B cell (primary cell): ENCODE measurements at regions not wholly inside any gene's neighbourhood (a gene's known extent, or its start where the extent isn't known, plus 50 kb on each side); places are given as distances from the start of the nearest gene placed in this dataset.
"Not testable (repeated sequence)": the region's sequence is repeated elsewhere in the genome, so short reads cannot be mapped to it uniquely, and the experiment has no call there.

Source experiments
- ATAC-seq: fragments of 200-7000 bp; cut with Tn5 transposase; one replicate; pipeline ENCODE4 v1.10.0; 2021; ENCODE audit warnings: low read depth, mild to moderate bottlenecking, moderate number of reproducible peaks, moderate library complexity
- CTCF ChIA-PET: fragments of 350-600 bp; sonication (Branson Sonifier 250); formaldehyde crosslinking; loops from one replicate; lab custom pipeline; 2021; ENCODE audit warnings: antibody characterized with exemption, inconsistent platforms; lab: Charles Lee
- POLR2A ChIA-PET: fragments of 350-600 bp; sonication (Branson Sonifier 250); formaldehyde crosslinking; loops from one replicate; lab custom pipeline; 2021; ENCODE audit warnings: antibody characterized with exemption; lab: Charles Lee
- DNase-seq: peaks from one replicate; pipeline ENCODE4 v3.0.0; 2013
- H2AFZ ChIP-seq: 2 replicates; pipeline ENCODE4 v1.6.1; 2012; ENCODE audit warnings: mild to moderate bottlenecking, low read depth, low read length; ENCODE audit not compliant: insufficient read depth, poor library complexity, severe bottlenecking
- H3K27ac ChIP-seq, 2 donors: 1 replicate in 1 of 2; 2 replicates in 1 of 2; pipeline ENCODE4 v1.5.1; 2012 to 2013; ENCODE audit warnings: low read length in 2 of 2, mild to moderate bottlenecking in 2 of 2, moderate library complexity in 1 of 2
- H3K27me3 ChIP-seq, 4 experiments: fragments of 200-600 bp in 1 of 4; sonication (generic) in 1 of 4; replicated peaks in 1 of 4; 1 replicate in 2 of 4; 2 replicates in 2 of 4; pipeline versions ENCODE4 v1.6.1 to v1.7.0; 2013 to 2016; ENCODE audit warnings: low read length in 3 of 4, mild to moderate bottlenecking in 2 of 4, mixed read lengths in 1 of 4, moderate library complexity in 1 of 4; ENCODE audit not compliant: insufficient read depth in 4 of 4, control insufficient read depth in 3 of 4; ENCODE audit errors: control extremely low read depth in 1 of 4
- H3K36me3 ChIP-seq, 2 experiments: replicated peaks in 1 of 2; 1 replicate in 1 of 2; 2 replicates in 1 of 2; pipeline versions ENCODE4 v1.6.1 to v1.7.1; 2013; ENCODE audit warnings: low read length in 1 of 2; ENCODE audit not compliant: insufficient read depth in 2 of 2, control insufficient read depth in 1 of 2; ENCODE audit errors: control extremely low read depth in 1 of 2, extremely low read depth in 1 of 2
- H3K4me1 ChIP-seq, 2 donors: fragments of 200-600 bp in 1 of 2; sonication (generic) in 1 of 2; 1 replicate in 1 of 2; 2 replicates in 1 of 2; pipeline versions ENCODE4 v1.5.1 to v1.6.1; 2013 to 2017; ENCODE audit warnings: low read length in 2 of 2; ENCODE audit not compliant: control insufficient read depth in 2 of 2, insufficient read depth in 2 of 2
- H3K4me2 ChIP-seq: replicated peaks from 2 replicates; pipeline ENCODE3; 2012; ENCODE audit warnings: mild to moderate bottlenecking, low read depth, low read length; ENCODE audit not compliant: poor library complexity, severe bottlenecking
- H3K4me3 ChIP-seq, 5 experiments: fragments of 200-600 bp in 1 of 5; sonication (generic) in 1 of 5; 1 replicate in 3 of 5; 2 replicates in 2 of 5; pipeline versions ENCODE4 v1.5.1 to v1.7.0; 2011 to 2016; ENCODE audit warnings: low read length in 4 of 5, mild to moderate bottlenecking in 4 of 5, low read depth in 2 of 5, control low read depth in 1 of 5, moderate library complexity in 1 of 5; ENCODE audit not compliant: insufficient read depth in 1 of 5; ENCODE audit errors: control extremely low read depth in 1 of 5, extremely low read depth in 1 of 5
- H3K79me2 ChIP-seq: fragments of 200-600 bp; sonication (generic); one replicate; pipeline ENCODE4 v1.6.0; 2016; ENCODE audit warnings: low read length; ENCODE audit not compliant: control insufficient read depth, insufficient read depth
- H3K9ac ChIP-seq: fragments of 200-600 bp; sonication (generic); 2 replicates; pipeline ENCODE4 v1.6.1; 2017; ENCODE audit warnings: mild to moderate bottlenecking, low read length, moderate library complexity
- H3K9me3 ChIP-seq, 3 donors: one replicate each; pipeline versions ENCODE4 v1.6.1 to v1.7.1; 2013; ENCODE audit warnings: low read length in 2 of 3; ENCODE audit not compliant: control insufficient read depth in 2 of 3, insufficient read depth in 1 of 3; ENCODE audit errors: control extremely low read depth in 1 of 3
- H4K20me1 ChIP-seq: 2 replicates; pipeline ENCODE4 v1.6.0; 2012; ENCODE audit warnings: mild to moderate bottlenecking, low read length; ENCODE audit not compliant: insufficient read depth, control insufficient read depth, poor library complexity, severe bottlenecking
- H3K27ac Mint-ChIP-seq: one replicate; pipeline ENCODE4 v1.8.0; 2021; ENCODE audit warnings: mixed read lengths
- H3K27me3 Mint-ChIP-seq: one replicate; pipeline ENCODE4 v1.8.0; 2021; ENCODE audit warnings: mixed read lengths
- H3K4me1 Mint-ChIP-seq: one replicate; pipeline ENCODE4 v1.8.0; 2021; ENCODE audit warnings: mixed read lengths
- H3K4me3 Mint-ChIP-seq: one replicate; pipeline ENCODE4 v1.8.0; 2021; ENCODE audit warnings: mixed read lengths
- H3K9me3 Mint-ChIP-seq: one replicate; pipeline ENCODE4 v1.8.0; 2022; ENCODE audit warnings: mixed read lengths; ENCODE audit not compliant: insufficient read depth
- CTCF ChIP-seq: fragments of 200-600 bp; IDR thresholded peaks from one replicate; pipeline ENCODE4 v1.8.0; 2022; ENCODE audit warnings: antibody characterized with exemption, mild to moderate bottlenecking
- EZH2 ChIP-seq: IDR thresholded peaks from 2 replicates; pipeline ENCODE4 v1.6.1; 2012; ENCODE audit warnings: borderline replicate concordance, low read depth, mild to moderate bottlenecking, moderate library complexity, low read length; ENCODE audit not compliant: insufficient read depth, poor library complexity, severe bottlenecking
- WGBS: methylation state at CpG from one replicate; pipeline ENCODE4 v1.1.5; 2013; ENCODE audit warnings: missing lambda C conversion rate; ENCODE audit not compliant: insufficient coverage; 5-methylcytosine and 5-hydroxymethylcytosine counted together
- intact Hi-C: fragments of 100-400 bp; cut with micrococcal nuclease; formaldehyde crosslinking; loops from one replicate; pipeline ENCODE4 v1.10.0; 2022

- Histone ChIP-seq H3K4me2 (no peak overlapping the region), H3K27me3 (no peaks in the 10 kb centered on the region), H3K36me3 (no peaks in the 10 kb centered on the region), H4K20me1 (no peaks in the 10 kb centered on the region), H3K4me3 (no peak overlapping the region), H3K4me1 (no peaks in the 10 kb centered on the region), H3K9me3 (peaks cover 0 to 2% (median 0%) of the 10 kb centered on the region in 3 donors), H3K9ac (no peak overlapping the region), H3K27ac (no peak overlapping the region), H3K79me2 (no peaks in the 10 kb centered on the region), H2AFZ (no peak overlapping the region)
- no peaks in the 10 kb centered on the region for H3K27me3 Mint-ChIP-seq
- POLR2A ChIA-PET, result no interaction called here
- no peak overlapping the region for H3K4me3 Mint-ChIP-seq
- TF ChIP-seq EZH2 (no peak), CTCF (no peak)
- CTCF ChIA-PET, result no interaction called here
- H3K9me3 Mint-ChIP-seq, result peaks cover 2% of the 10 kb centered on the region
- no peaks in the 10 kb centered on the region for H3K4me1 Mint-ChIP-seq
- no peak overlapping the region for H3K27ac Mint-ChIP-seq
- no peak for DNase-seq
- ATAC-seq, result no peak
- intact Hi-C loops, result no loop called here
- 100% methylated on average over 2 of the region's 3 CpGs for WGBS
These were observed 238.6 kb upstream of the SLC8A1 start for GRCh38 chr2:40690525-40690924.

- H3K27ac Mint-ChIP-seq, result no peak overlapping the region
- 77% methylated on average over 5 of the region's 5 CpGs for WGBS
- H3K4me2 ChIP-seq, result no peak overlapping the region
- H3K9me3 ChIP-seq, result peaks cover 0 to 2% (median 0%) of the 10 kb centered on the region in 3 donors
- H3K79me2 ChIP-seq, result no peaks in the 10 kb centered on the region
- TF ChIP-seq EZH2 (no peak), CTCF (no peak)
- no peaks in the 10 kb centered on the region for H3K27me3 ChIP-seq
- ATAC-seq (no peak), DNase-seq (no peak)
- H3K9ac ChIP-seq, result no peak overlapping the region
- intact Hi-C loops, result no loop called here
- H3K4me3 Mint-ChIP-seq, result no peak overlapping the region
- no peak overlapping the region for H3K4me3 ChIP-seq
- no peaks in the 10 kb centered on the region for H3K4me1 Mint-ChIP-seq
- H3K27me3 Mint-ChIP-seq, result no peaks in the 10 kb centered on the region
- no peak overlapping the region for H2AFZ ChIP-seq
- CTCF ChIA-PET, result no interaction called here
- H3K27ac ChIP-seq, result no peak overlapping the region
- POLR2A ChIA-PET, result no interaction called here
- H3K36me3 ChIP-seq, result no peaks in the 10 kb centered on the region
- H3K4me1 ChIP-seq, result no peaks in the 10 kb centered on the region
- H4K20me1 ChIP-seq, result no peaks in the 10 kb centered on the region
- H3K9me3 Mint-ChIP-seq, result no peaks in the 10 kb centered on the region
These were observed 248.5 kb upstream of the SLC8A1 start for GRCh38 chr2:40700231-40700954.

DNA sequence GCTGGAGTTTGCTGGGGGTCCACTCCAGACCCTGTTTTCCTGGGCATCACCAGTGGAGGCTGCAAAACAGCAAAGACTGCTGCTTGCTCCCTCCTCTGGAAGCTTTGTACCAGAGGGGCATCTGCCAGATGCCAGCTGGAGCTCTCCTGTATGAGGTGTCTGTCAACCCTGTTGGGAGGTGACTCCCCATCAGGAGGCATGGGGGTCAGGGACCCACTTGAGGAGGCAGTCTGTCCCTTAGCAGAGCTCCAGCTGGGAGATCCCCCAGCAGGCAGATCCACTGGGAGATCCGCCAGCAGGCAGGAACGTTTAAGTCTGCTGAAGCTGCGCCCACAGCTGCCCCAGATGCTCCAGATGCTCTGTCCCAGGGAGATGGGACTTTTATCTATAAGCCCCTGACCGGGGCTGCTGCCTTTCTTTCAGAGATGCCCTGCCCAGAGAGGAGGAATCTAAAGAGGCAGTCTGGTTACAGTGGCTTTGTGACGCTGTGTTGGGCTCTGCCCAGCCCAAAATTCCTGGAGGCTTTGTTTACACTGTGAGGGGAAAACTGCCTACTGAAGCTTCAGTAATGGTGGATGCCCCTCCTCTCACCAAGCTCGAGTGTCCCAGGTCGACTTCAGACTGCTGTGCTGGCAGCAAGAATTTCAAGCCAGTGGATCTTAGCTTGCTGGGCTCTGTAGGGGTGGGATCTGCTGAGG lies 260.5 kb upstream of the SLC8A1 start:
- H4K20me1 ChIP-seq, H3K9ac ChIP-seq, H3K27ac ChIP-seq, H3K9me3 Mint-ChIP-seq, H3K4me3 ChIP-seq, H3K4me3 Mint-ChIP-seq, H3K4me1 ChIP-seq, H3K27ac Mint-ChIP-seq, H3K9me3 ChIP-seq, H3K4me2 ChIP-seq, POLR2A ChIA-PET, DNase-seq, ATAC-seq, H3K79me2 ChIP-seq, intact Hi-C loops, H3K36me3 ChIP-seq, CTCF ChIA-PET, H3K4me1 Mint-ChIP-seq, H3K27me3 ChIP-seq, H2AFZ ChIP-seq, H3K27me3 Mint-ChIP-seq: not testable (repeated sequence)
- WGBS, result 83% methylated on average over 5 of the region's 7 CpGs
